ENCODE measurements at regions not wholly inside any gene's neighbourhood (a gene's known extent, or its start where the extent isn't known, plus 50 kb on each side); places are given as distances from the start of the nearest gene placed in this dataset.

DNA sequence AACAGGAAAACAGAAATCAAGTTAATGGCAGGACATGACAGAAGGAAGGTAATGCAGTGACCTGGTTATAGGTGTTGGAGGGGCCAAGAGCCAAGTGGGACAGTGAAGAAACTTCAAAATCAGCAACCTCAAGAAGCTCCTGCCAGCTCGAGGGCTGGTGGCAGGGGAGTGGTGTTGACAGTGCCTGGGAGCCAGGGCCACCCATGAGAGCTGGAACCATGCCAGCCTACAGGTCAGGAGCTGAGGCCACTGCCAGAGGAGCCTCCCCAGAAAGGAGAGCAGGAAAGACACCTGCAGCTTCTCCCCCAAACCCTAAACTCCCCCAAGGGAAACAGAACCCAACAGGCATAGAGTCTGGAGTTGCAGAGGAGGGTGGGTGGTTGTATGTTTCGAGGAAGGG lies 262.1 kb downstream of the LRFN2 start:
- Histone ChIP-seq H3K27me3 (ENCODE audit: control insufficient read depth, insufficient read depth, low read length) (peaks cover 1% of the 10 kb centered on the region; the same call in 1 of the 2 replicates), H2BK15ac (ENCODE audit: low read depth, low read length) (no peak overlapping the region), H2AK9ac (replicated peaks; ENCODE audit: low read depth, low read length, poor library complexity) (no peak overlapping the region), H2BK20ac (ENCODE audit: low read depth, low read length) (no peak overlapping the region), H4K20me1 (ENCODE audit: insufficient read depth, low read length) (no peaks in the 10 kb centered on the region), H3K56ac (ENCODE audit: extremely low read depth, insufficient read depth, low read length) (no peak overlapping the region), H3K4me1 (ENCODE audit: control insufficient read depth, insufficient read depth, low read length) (no peaks in the 10 kb centered on the region), H3K18ac (ENCODE audit: low read depth, low read length) (no peak overlapping the region), H3K4ac (ENCODE audit: low read depth, low read length) (no peak overlapping the region), H3K9me1 (ENCODE audit: insufficient read depth, low read length) (no peaks in the 10 kb centered on the region), H3K4me2 (ENCODE audit: low read depth, low read length) (no peak overlapping the region), H2AK5ac (ENCODE audit: low read depth, low read length) (no peak overlapping the region), H3K14ac (replicated peaks; ENCODE audit: low read depth, low read length) (no peak overlapping the region), H4K8ac (ENCODE audit: low read depth in 2 of 2, low read length in 2 of 2) (no peak overlapping the region), H3K4me3 (ENCODE audit: insufficient read depth, low read depth, low read length) (no peak overlapping the region), H3K9ac (ENCODE audit: low read depth, low read length) (no peak overlapping the region), H3K27ac (ENCODE audit: insufficient read depth, low read length) (no peak overlapping the region), H3K9me3 (ENCODE audit: control insufficient read depth, insufficient read depth, low read length) (no peaks in the 10 kb centered on the region), H2BK5ac (ENCODE audit: low read depth, low read length, poor library complexity, severe bottlenecking) (no peak overlapping the region), H2AFZ (replicated peaks; ENCODE audit: low read length, poor library complexity) (no peak overlapping the region), H4K5ac (ENCODE audit: low read depth, low read length) (no peak overlapping the region), H2BK120ac (ENCODE audit: low read depth, low read length) (no peak overlapping the region), H4K91ac (ENCODE audit: insufficient read depth, low read depth, low read length) (no peak overlapping the region), H3K36me3 (ENCODE audit: control insufficient read depth, insufficient read depth, low read length) (no peaks in the 10 kb centered on the region), H3K23ac (ENCODE audit: low read depth, low read length) (no peak overlapping the region), H3K79me1 (ENCODE audit: low read depth in 1 of 2, low read length in 2 of 2) (no peaks in the 10 kb centered on the region)
- dilution Hi-C loops (cut with HindIII; ENCODE audit: low sequenced_read_pairs, unreplicated experiment) (no loop called here), in situ Hi-C loops (cut with MboI; ENCODE audit: low sequenced_read_pairs) (no loop called here), intact Hi-C loops (cut with micrococcal nuclease) (no loop called here)
- ChIA-PET CTCF (no interaction called here), POLR2A (ENCODE audit: unreplicated experiment) (no interaction called here)
- no TSS peak for BruUV-seq (replicated peaks)
- DNase-seq (no peak), ATAC-seq (ENCODE audit: low read depth) (no peak)
- TF ChIP-seq CTCF (conservative IDR thresholded peaks at IDR 0.05; ENCODE audit: low read depth, low read length) (no peak), MAFK (IDR thresholded peaks at IDR 0.05; ENCODE audit: low read depth, low read length) (no peak), RAD21 (IDR thresholded peaks at IDR 0.05; ENCODE audit: low read length) (no peak), SMC3 (IDR thresholded peaks at IDR 0.05; ENCODE audit: low read depth, low read length) (no peak), USF2 (IDR thresholded peaks at IDR 0.05; ENCODE audit: low read depth, low read length) (no peak), MXI1 (IDR thresholded peaks at IDR 0.05; ENCODE audit: borderline replicate concordance, low read depth, low read length) (no peak), CEBPB (IDR thresholded peaks at IDR 0.05; ENCODE audit: low read depth, low read length) (no peak), RCOR1 (IDR thresholded peaks at IDR 0.05; ENCODE audit: insufficient replicate concordance, low read length) (no peak), BHLHE40 (IDR thresholded peaks at IDR 0.05; ENCODE audit: low read depth, low read length) (no peak), NFE2L2 (IDR thresholded peaks at IDR 0.05; ENCODE audit: low read depth, low read length) (no peak), CHD1 (IDR thresholded peaks at IDR 0.05; ENCODE audit: low read depth, low read length) (no peak), FOS (IDR thresholded peaks at IDR 0.05; ENCODE audit: low read depth, low read length) (no peak), MAZ (IDR thresholded peaks at IDR 0.05; ENCODE audit: borderline replicate concordance, low read depth, low read length) (no peak), RFX5 (IDR thresholded peaks at IDR 0.05; ENCODE audit: low read depth, low read length) (no peak), POLR2A (IDR thresholded peaks at IDR 0.05; ENCODE audit: low read depth, low read length) (no peak)
- TF ChIP-seq, protein P1, sequence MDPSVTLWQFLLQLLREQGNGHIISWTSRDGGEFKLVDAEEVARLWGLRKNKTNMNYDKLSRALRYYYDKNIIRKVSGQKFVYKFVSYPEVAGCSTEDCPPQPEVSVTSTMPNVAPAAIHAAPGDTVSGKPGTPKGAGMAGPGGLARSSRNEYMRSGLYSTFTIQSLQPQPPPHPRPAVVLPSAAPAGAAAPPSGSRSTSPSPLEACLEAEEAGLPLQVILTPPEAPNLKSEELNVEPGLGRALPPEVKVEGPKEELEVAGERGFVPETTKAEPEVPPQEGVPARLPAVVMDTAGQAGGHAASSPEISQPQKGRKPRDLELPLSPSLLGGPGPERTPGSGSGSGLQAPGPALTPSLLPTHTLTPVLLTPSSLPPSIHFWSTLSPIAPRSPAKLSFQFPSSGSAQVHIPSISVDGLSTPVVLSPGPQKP (IDR thresholded peaks at IDR 0.05; ENCODE audit: borderline replicate concordance, low read depth, low read length): no peak
- WGBS, 2 experiments (ENCODE audit: extremely low coverage in 2 of 2, insufficient read length in 1 of 2): no CpG with 5 or more reads among the region's 2 CpGs

All from IMR-90 (cell line).